ENCODE measurements at regions not wholly inside any gene's neighbourhood (a gene's known extent, or its start where the extent isn't known, plus 50 kb on each side); places are given as distances from the start of the nearest gene placed in this dataset.

GRCh38 chrX:8851231-8851886 is 50.2 kb upstream of the FAM9A start:
- TF ChIP-seq CTCF (conservative IDR thresholded peaks at IDR 0.05; ENCODE audit: low read length) = no peak
- no peak for TF ChIP-seq EZH2phosphoT487 (IDR thresholded peaks at IDR 0.05; ENCODE audit: borderline replicate concordance, low read depth, low read length)
